ENCODE measurements at regions not wholly inside any gene's neighbourhood (a gene's known extent, or its start where the extent isn't known, plus 50 kb on each side); places are given as distances from the start of the nearest gene placed in this dataset.

DNA sequence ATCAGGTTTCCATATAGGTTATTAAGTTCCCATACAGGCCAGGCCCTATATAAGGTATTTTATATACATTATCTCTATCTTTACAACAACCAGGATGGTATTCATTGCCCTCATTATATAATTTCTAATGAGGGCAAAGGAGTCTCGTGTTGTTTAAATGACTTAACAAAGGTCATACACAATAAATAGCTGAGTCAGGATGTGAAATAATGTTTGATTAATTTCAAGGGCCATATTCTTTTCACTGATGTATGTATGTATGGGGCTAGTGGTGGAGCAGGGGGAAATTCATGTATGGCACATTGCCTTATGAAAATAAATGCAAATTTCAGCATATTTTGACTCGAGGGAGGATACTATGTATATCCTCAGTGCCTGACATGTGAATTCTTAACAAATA lies 200.7 kb downstream of the FAXC start:
- TF ChIP-seq, protein P1, sequence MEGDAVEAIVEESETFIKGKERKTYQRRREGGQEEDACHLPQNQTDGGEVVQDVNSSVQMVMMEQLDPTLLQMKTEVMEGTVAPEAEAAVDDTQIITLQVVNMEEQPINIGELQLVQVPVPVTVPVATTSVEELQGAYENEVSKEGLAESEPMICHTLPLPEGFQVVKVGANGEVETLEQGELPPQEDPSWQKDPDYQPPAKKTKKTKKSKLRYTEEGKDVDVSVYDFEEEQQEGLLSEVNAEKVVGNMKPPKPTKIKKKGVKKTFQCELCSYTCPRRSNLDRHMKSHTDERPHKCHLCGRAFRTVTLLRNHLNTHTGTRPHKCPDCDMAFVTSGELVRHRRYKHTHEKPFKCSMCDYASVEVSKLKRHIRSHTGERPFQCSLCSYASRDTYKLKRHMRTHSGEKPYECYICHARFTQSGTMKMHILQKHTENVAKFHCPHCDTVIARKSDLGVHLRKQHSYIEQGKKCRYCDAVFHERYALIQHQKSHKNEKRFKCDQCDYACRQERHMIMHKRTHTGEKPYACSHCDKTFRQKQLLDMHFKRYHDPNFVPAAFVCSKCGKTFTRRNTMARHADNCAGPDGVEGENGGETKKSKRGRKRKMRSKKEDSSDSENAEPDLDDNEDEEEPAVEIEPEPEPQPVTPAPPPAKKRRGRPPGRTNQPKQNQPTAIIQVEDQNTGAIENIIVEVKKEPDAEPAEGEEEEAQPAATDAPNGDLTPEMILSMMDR (conservative IDR thresholded peaks at IDR 0.05) = no peak
- TF ChIP-seq EZH2 (IDR thresholded peaks at IDR 0.05; ENCODE audit: low read depth) = no peak

All from PC-9 (cell line).